NCI-H774 (cell line): ENCODE measurements at regions not wholly inside any gene's neighbourhood (a gene's known extent, or its start where the extent isn't known, plus 50 kb on each side); places are given as distances from the start of the nearest gene placed in this dataset.
A peak's percentile ranks its signal among the peaks of the same experiment; 100 is the strongest.

Experiments used
- DNase-seq: peaks from one replicate; lab custom pipeline; 2025; lab: John Stamatoyannopoulos, UW

- no peak for DNase-seq
Measured at GRCh38 chr16:51085271-51085670, 65.8 kb downstream of the SALL1 start.

GRCh38 chr16:51084074-51084928, 66.8 kb downstream of the SALL1 start:
- DNase-seq, result no peak

GRCh38 chr16:51072591-51072990, 78.5 kb downstream of the SALL1 start:
- no peak for DNase-seq

- DNase-seq, result no peak
Measured at GRCh38 chr16:51071326-51071725, 79.7 kb downstream of the SALL1 start.

GRCh38 chr16:51067352-51067751, 83.7 kb downstream of the SALL1 start:
- no peak for DNase-seq

- peak; percentile 24 for DNase-seq
Measured at GRCh38 chr16:51062039-51062438, 89.0 kb downstream of the SALL1 start.

- DNase-seq, result no peak
Measured at GRCh38 chr16:51061328-51061727, 89.7 kb downstream of the SALL1 start.

- no peak for DNase-seq
Measured at GRCh38 chr16:51057969-51058337, 93.1 kb downstream of the SALL1 start.

GRCh38 chr16:51057102-51057793, 93.8 kb downstream of the SALL1 start:
- no peak for DNase-seq

GRCh38 chr16:51056331-51056730, 94.7 kb downstream of the SALL1 start:
- no peak for DNase-seq

GRCh38 chr16:51055434-51055833, 95.6 kb downstream of the SALL1 start:
- no peak for DNase-seq

- DNase-seq, result no peak
Measured at GRCh38 chr16:51053775-51054174, 97.3 kb downstream of the SALL1 start.

- DNase-seq, result no peak
Measured at GRCh38 chr16:51051671-51052070, 99.4 kb downstream of the SALL1 start.

- DNase-seq, result no peak
Measured at GRCh38 chr16:51050377-51050706, 100.7 kb downstream of the SALL1 start.

- no peak for DNase-seq
Measured at GRCh38 chr16:51049678-51050376, 101.2 kb downstream of the SALL1 start.

GRCh38 chr16:51049276-51049675, 101.8 kb downstream of the SALL1 start:
- DNase-seq, result no peak

GRCh38 chr16:51048544-51048943, 102.5 kb downstream of the SALL1 start:
- DNase-seq, result no peak

GRCh38 chr16:51045794-51046193, 105.3 kb downstream of the SALL1 start:
- no peak for DNase-seq

- DNase-seq, result no peak
Measured at GRCh38 chr16:51045186-51045585, 105.9 kb downstream of the SALL1 start.

GRCh38 chr16:51041546-51041945, 109.5 kb downstream of the SALL1 start:
- DNase-seq, result no peak

GRCh38 chr16:51040637-51041036, 110.4 kb downstream of the SALL1 start:
- DNase-seq, result no peak

- DNase-seq, result no peak
Measured at GRCh38 chr16:51039638-51040331, 111.3 kb downstream of the SALL1 start.
